Fibroblast of skin of left quadriceps (primary cell): ENCODE measurements at regions not wholly inside any gene's neighbourhood (a gene's known extent, or its start where the extent isn't known, plus 50 kb on each side); places are given as distances from the start of the nearest gene placed in this dataset.

Experiments
- DNase-seq, 2 experiments: peaks; one replicate each; pipeline ENCODE4 v3.0.0-alpha.2; 2013; ENCODE audit warnings: low read depth in 2 of 2

DNA sequence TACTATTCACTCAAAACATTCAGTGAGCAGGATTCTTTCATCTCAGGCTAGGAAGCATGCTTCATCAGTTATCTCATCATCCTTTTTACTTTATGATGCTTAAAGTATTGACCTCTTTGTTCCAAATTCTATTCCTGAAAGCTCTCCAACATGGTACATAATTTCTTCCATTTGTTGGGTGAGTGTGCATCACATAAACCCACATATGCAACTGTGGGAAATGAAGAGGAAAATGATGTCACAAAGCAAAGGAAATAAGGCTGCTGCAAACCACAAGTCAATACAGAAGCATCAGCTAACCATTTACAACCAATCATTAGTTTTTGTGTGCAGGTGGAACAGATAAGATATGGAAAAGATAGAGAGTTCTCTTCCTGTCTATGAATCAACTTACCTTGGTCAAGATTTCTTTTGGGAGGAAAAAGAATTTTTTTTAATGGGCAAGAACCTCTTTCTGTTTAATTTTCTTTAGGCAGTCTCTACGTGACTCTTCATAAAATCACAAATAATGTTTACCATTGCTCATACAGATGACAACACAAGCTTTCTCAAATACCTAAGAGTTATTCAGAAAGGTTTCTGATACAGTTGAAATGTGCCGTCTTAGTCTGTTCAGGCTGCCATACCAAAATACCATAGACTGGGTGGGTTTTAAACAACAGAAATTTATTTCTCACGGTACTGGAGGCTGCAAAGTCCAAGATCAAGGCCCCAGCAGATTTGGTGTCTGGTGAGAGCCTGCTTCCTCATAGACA is 259.9 kb downstream of the ADGRG6 start:
- no peak for DNase-seq

DNA sequence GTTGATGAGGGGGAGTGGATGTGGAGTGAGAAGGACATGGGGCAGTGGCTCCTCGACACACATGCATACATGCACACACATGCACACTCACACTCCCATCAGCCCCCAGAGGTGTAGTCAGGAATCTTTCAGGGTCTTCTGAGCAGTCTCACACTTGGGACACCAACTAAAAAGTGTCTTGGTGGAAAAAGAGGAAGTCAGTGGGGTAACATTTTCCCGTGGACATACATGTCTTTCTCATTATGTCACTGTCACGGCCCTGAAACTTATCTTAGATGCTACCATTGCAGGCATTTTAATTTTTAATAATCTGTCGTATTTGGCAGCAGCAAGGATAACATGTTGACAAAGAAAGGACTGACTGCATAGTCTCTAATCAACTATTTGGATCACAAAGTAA is 261.1 kb downstream of the ADGRG6 start:
- DNase-seq: no peak

DNA sequence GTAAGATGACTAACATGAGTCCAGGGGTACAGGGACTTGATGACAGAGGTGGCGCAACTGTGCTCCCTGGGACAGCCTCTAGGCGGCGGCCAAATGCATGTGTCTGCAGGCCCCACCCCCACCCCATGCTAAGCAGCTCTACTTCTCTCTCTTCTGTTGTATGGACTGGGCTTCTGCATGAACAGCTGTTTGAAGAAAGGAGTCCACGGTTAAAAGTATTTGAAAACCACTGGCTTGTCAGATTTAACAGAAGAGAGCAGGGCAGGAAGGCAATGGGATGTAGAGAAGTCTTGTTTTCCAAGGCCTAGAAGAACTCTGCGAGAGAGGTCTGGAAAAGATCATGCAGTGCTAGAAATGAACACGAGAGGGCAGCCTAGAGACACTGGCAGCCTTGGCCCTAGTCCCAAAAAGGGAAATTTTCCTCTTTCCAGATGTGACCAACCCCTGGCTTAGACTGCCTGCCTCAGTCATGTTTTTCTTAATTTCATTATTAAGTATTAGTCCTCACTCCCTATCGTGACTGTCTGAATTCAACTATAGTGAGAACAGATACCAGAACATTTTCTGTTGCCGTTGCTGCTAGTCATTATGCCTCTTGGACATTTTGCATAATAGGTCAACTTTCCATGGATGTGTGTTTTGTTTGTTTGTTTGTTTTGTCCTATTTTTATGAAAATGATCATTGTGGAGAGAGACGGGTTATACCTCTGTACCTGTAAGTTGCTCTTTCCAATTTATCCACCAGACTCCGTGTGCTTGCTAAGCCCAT is 265.0 kb downstream of the ADGRG6 start:
- peak; percentile 34 to 35 for DNase-seq

DNA sequence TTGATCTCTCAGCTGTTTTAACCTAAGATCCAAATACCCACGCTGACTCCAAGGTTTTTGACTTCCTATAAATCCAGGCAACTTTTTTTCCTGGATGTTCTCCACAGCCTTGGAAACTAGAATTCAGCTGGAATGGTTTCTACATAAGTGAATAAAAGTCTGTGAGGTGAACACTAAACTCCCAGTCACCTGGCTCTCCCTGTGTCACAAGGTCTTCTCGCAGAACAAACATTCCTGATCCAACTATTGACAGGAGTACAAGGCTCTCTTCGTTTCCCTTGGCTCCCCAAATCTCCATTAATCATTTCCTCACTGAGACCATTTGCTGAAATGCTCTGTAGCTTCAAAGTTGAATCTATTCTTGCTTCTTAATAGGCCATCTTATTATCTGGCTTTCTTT is 265.7 kb downstream of the ADGRG6 start:
- DNase-seq: no peak

DNA sequence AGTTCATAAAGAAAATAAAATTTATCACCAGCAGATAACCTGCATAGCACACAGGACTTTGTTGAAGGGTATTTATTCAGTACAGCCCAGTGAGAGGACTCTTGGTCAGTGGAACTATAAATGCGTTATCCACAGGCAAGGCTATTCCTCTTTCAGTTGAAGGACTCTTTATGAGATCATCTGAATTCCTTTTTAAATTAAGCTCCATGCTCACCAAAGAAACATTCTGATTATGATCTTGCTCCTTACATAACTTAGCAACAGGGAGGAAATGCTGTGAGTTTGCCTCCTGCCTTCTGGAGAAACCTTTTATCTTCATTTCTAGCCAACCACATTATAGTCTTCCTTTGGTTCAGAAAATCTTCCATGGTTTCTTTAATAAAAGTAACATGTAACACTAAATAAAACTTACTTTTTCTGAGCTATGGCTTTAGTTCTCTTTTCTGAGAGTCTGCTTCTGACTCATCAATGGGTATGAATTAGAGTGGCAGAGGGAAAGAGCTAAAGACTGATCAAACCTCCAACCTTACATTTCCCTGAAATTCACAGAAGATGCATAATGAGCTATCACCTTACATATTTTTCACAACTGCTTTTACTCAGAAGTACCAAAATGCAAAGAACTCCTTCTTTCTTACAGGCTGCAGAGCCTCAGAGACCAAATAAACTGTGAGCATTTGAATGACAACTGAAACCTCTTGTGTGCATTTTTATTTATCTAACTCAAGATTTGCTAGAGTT is 267.2 kb downstream of the ADGRG6 start:
- DNase-seq: peak in 1 of 2 experiments; percentile 20

DNA sequence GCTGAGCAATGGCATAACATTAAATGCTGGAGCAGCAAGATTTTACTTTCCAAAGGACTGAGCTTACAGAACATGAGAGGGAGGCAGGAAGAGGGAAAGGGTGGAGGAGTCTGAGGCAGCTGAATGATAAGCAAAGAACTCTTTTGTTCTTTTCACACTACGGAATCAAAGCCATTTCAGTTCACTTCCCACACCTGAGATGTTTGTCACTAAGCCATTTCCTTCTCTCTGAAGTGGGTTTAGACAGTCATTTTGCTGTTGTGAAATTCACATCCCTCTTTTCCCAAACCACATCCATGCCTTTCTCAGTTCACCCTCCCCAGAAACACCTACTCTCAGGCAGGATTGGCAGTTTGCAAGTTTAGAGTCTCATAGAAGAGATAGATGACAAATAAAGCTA is 267.9 kb downstream of the ADGRG6 start:
- no peak for DNase-seq

DNA sequence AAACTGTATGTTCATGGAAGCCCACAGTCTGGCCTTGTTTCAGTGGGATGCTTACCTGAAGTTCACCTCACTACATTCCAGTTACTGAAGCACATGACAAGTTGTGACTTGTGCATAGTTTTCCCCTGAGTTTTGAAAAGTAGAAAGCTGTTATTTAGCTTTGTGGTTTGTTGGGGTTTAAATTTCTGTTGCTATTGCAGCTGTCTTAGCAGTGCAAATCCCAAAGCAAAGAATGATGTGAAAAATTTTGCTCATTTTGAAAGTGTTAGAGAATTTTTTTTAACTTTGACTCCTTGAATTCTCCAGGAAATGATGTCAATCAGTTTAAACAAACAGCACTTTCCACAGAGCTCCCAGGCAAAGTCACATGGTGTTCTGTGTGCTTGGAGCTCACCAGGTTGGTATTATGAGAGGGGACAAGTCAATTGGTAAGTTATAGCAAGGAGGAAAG is 268.4 kb downstream of the ADGRG6 start:
- peak in 1 of 2 experiments; percentile 4 for DNase-seq

DNA sequence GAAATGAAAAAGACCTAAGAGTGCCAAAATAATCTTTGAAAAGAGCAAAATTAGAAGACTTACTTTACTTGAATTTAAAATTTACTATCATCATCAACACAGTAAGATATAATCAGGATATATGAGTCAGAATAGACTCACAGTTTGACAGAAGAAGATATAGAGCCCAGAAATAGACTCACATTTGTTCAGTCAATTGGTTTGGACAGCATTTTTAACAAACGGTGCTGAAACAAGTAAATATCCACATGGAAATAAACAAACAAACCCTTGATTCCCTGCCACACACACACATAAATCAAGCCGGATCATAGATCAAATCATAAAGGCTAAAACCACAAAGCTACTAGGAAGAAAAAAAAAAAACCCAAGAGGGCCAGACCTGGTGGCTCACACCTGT is 291.1 kb downstream of the ADGRG6 start:
- no peak for DNase-seq

DNA sequence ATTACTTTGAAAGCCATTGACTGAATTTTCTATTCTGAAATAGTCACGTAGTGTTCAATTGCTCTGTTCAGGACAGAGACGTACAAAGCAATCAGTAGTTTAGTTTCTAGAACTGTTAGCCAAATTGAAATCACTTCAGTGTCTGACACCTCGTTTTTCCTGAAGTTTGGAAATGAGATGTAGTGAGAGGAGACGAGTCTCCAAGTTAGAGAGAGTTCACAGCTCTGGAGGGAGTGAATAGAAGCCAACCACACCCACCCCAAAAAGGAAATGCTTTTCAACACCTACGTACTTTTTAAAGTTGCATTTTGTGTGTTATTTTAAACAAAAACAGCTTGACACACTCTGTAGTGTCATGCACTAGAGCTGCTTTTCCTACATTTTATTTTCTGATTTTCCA is 296.0 kb downstream of the ADGRG6 start:
- DNase-seq: no peak

DNA sequence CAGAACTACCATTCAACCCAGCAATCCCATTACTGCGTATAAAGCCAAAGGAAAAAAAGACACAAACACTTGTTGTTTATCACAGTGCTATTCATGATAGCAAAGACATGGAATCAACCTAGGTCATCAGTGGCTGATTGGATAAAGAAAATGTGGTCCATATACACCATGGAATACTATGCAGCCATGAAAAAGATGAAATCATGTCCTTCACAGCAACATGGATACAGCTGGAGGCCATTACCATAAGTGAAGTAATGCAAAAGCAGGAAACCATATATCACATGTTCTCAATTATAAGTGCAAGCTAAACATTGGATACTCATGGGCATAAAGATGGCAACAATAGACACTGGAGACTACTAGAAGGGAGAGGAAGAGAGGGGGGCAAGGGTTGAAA is 299.6 kb downstream of the ADGRG6 start:
- no peak for DNase-seq

DNA sequence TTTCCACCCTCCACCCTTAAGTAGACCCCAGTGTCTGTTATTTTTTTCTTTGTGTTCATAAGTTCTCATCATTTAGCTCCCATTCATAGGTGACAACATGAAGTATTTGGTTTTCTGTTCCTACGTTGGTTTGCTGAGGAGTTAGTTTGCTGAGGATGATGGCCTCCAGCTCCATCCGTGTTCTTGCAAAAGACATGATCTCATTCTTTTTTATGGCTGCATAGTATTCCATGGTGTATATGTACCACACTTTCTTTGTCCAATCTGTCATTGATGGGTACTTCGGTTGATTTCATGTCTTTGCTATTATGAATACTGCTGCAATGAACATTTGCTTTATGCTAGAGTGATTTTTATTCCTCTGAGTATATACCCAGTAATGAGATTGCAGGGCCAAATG is 301.2 kb downstream of the ADGRG6 start:
- DNase-seq: no peak

DNA sequence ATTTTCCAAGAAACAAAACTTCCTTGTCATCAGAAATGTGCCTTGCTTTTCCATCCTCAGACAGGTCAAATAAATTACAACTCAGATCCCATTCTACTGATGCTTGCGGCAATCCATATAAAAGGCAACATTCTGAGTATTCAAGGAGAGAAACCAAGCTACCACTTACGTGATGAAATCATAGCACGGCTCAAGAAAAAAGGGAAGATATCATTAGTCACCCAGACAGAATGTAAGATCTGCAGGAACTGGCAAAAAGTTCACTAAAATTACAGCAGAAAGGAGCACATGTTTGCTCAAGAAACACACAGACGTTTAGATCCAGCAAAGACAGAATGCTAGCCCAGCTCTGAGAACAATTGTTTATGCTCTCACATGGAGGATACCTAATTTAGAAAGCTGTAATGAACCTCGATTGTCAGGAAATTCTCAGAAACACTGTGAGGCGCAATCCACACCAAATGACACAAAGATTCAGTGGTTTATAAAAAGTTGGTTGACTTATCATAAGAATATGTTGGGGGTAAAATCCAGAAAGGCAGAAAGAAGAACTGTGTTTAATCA is 304.2 kb downstream of the ADGRG6 start:
- DNase-seq: peak; percentile 4 to 9

DNA sequence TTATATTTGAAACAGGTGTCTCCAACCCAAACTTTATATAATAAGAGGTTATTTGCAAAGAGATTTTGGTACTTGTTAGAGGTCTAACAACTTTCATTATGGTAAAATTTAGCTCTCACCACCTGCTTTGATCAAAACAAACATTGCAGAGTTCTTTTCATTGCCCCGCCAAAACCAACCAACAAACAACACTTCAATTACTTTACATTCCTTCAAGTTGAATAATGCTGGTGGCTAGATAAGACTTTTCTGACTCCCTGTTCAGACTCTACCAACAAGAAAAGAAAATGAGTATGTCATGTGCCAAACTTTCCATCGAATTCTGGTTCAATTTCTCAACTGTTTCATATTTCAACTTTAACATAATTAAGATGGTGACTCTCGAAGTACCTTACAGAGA is 311.1 kb downstream of the ADGRG6 start:
- no peak for DNase-seq

DNA sequence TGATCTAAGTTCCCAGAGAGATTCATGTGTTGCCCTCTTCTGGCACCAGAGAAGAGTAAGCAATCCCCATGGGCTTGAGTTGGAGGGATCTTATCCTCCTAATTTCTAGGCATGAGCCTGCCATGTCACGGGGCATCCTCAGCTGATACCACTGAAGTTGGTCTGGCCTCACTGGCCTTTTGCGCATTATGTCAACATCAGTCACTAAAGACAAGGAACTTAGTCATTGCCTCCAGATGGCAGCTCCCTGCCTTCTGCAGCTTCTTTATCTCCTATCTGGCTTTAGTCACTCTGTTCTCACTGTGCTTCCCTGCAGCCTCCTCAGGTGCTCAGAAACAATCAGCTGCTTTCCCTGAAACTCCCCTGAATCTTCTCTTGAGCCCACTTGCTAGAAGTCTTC is 312.2 kb downstream of the ADGRG6 start:
- DNase-seq: no peak

DNA sequence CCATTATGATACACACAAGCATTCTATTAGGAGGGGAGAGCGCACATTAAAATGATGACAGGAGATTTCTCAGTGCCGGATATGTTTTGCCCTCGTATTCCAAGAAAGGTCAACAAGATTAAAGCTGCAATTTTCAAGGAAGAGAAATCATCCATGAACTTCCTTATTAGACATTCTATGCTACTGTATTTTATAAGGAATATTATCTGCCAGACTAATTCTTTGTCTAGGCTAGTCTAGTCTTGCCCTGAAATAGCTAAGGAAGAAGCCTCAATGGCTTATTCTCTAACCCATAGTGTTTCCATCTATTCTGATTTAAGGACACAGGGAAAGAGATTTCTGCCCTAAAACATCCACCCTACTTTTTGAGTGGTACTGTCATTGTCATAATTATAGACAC is 315.4 kb downstream of the ADGRG6 start:
- DNase-seq: no peak

DNA sequence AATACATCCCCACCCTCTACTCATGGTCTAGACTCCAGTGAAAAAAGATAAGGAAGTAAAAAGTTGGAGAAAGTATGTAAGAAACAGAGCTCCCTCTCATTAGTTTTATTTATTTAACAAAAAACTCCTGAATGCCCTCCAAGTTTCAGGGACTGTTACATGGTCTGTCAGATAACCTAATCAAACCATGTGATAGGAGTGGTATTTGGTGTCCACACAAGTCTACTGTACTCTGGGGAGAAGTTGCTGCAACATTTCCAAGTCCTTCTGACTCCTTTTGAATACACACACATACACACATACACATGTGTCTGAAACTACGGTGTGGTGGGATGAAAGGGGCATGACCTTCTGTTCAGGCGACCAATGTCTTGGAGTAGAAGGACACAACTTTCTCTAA is 320.0 kb downstream of the ADGRG6 start:
- no peak for DNase-seq

DNA sequence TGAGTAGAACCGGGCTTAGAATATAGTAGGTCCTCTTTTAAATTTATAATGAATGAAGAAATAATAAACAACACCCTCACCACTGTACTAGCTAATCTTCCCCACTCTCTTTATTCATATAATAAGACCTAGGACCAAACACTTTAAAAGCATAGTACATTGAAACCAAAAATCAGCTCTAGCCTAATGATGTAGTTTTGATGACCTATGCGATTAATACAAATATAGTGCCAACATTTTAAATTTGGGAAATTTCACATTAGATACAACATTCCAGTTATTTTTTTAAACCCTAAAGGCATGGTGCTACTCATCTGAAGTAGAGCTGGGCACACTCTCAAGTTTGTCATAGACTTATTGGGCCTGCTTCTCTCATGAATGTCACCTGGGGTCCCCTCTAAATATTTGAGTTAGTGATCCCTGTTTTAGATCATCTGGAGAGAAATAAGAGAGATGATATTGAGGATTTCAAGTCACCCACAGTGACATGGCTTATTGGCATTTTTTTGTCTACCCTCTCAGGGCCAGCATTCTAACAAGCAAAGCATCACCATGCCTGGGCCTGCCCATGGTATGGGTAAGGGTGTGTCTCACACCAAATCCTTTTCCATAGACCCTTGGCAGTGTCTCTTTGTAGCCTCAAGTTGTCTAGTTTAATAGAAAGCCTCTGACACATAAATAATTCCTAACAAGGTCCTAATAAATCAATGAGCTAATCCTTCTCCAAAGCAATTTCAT is 319.8 kb downstream of the HIVEP2 start:
- no peak for DNase-seq

DNA sequence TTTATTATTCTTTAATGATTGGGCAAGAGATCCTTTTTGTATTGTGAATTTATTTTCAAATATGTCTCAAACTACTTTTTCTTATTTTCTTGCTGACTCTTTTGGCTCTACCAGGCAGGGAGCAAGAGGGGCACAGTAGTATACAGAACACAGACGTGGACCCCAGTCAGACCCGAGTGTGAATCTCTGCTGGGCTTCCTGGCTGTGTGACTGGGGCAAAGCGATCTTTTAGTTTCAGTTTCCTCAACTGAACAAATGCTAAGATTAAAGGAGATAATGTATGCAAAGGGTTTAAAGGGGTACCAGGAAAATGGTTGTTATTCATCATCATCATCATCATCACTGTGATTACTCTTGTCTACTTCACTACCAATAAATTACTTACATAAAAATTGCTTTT is 317.5 kb downstream of the HIVEP2 start:
- DNase-seq: no peak

DNA sequence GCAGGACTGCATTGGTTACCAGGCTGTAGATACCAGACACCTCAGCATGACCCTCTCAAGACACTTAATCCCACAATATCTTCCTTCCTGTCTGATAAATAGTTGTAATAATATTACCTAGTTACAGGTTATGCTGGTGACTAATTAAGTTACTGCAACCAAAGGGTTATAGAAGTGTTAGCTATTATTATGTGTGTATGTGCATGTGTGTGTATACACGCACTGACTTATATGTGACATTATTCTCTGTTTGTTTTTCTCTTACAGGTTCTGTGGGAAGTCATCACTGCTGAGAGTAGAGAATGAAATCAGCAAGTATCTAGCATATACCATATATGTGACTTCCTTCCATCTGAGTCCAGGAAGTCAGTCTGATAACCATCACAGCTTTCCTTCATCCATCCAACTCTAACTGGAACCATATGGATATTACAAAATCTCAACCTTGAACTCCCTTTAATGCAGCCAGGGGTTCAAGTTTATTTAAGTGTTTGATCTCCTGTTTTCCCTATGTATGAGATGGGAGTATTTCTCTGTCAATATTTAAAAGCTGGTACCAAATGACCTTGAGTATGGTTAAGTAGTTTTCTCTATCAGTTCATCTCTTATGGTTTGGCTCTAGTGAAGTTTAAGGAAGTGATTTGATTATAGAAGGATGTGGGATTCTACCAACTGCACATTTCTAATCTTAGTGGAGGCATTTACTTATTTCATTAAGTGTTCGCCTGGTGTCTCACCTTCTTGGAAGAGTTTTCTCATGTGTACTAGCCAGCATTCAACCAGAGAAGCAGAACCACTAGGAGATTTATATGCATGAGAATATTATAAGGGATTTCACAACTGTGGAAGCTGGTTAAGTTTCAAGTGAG is 313.2 kb downstream of the HIVEP2 start:
- DNase-seq: no peak

DNA sequence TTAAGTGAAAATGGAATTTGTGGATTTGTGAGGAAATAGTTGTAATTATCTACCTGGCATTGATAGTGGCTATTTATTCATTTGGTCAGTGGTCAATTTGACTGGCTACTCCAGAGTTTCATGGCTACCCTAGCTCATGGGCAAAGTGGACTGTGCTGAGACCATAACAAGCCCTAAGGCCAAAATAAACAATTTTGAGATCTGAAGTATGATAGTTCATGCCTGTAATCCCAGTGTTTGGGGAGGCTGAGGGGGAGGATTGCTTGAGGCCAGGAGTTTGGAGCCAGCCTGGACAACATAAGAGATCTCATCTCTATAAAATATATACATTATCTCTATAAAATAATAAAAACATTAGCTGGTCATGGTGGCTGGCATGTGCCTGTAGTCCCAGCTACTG is 311.7 kb downstream of the HIVEP2 start:
- no peak for DNase-seq

DNA sequence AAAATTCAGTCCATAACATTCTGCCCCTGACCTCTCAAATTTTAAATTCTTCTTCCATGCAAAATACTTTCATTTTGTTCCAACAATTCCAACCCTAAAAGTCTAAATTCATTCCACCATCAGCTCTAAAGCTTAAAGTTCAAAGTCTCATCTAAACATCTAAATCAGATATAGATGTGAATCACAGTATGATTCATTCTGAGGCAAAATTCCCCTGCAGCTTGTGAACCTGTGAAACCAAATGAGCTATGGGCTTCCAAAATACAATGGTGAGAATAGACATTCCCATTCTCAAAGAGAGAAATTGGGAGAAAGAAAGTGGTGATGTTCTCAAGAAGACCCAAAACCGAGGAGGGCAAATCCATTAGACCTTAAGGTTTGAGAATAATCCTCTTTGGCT is 309.8 kb downstream of the HIVEP2 start:
- DNase-seq: peak; percentile 5 to 9
